ENCODE measurements at regions not wholly inside any gene's neighbourhood (a gene's known extent, or its start where the extent isn't known, plus 50 kb on each side); places are given as distances from the start of the nearest gene placed in this dataset.

- TF ChIP-seq EZH2 (IDR thresholded peaks at IDR 0.05; ENCODE audit: insufficient read depth, poor library complexity, severe bottlenecking) (no peak), EZH2phosphoT487 (IDR thresholded peaks at IDR 0.05; ENCODE audit: insufficient read depth, low read depth) (no peak)
These were observed 71.0 kb downstream of the COQ2 start for GRCh38 chr4:83213640-83214039.
